ENCODE measurements at regions not wholly inside any gene's neighbourhood (a gene's known extent, or its start where the extent isn't known, plus 50 kb on each side); places are given as distances from the start of the nearest gene placed in this dataset.

GRCh38 chr4:101400096-101400495, 52.8 kb upstream of the PPP3CA start:
- H3K4me1 ChIP-seq, result no peaks in the 10 kb centered on the region
- no peaks in the 10 kb centered on the region for H3K36me3 ChIP-seq
- no peaks in the 10 kb centered on the region for H3K9me3 ChIP-seq
- H3K27me3 ChIP-seq, result no peaks in the 10 kb centered on the region
- H3K27ac ChIP-seq, result no peak overlapping the region
- no peak for ATAC-seq
- WGBS, 2 donors (ENCODE audit: low coverage in 1 of 2), result 50 to 71% methylated on average over 2 to 3 of the region's 3 CpGs
- TF ChIP-seq POLR2AphosphoS5 (IDR thresholded peaks at IDR 0.05) (no peak), EP300 (IDR thresholded peaks at IDR 0.05) (no peak), POLR2A (IDR thresholded peaks at IDR 0.05) (no peak), CTCF (IDR thresholded peaks at IDR 0.05) (no peak)
- H3K4me3 ChIP-seq, result no peak overlapping the region

GRCh38 chr4:101398807-101399206, 51.5 kb upstream of the PPP3CA start:
- H3K27ac ChIP-seq, result no peak overlapping the region
- no peaks in the 10 kb centered on the region for H3K9me3 ChIP-seq
- H3K27me3 ChIP-seq, result no peaks in the 10 kb centered on the region
- no peak for TF ChIP-seq POLR2A (IDR thresholded peaks at IDR 0.05)
- no peak for TF ChIP-seq CTCF (IDR thresholded peaks at IDR 0.05)
- no peak for TF ChIP-seq EP300 (IDR thresholded peaks at IDR 0.05)
- no peak for TF ChIP-seq POLR2AphosphoS5 (IDR thresholded peaks at IDR 0.05)
- H3K4me3 ChIP-seq, result no peak overlapping the region
- no peaks in the 10 kb centered on the region for H3K4me1 ChIP-seq
- ATAC-seq, result no peak
- 88 to 92% methylated on average over 4 of the region's 4 CpGs for WGBS, 2 donors (ENCODE audit: low coverage in 1 of 2)
- H3K36me3 ChIP-seq, result no peaks in the 10 kb centered on the region

Small RNA genes lying in the stretch of these regions (small RNA-seq; reads per million reads assigned to genes)
- 0 reads per million in 4 donors for gene RNU6-462P

All from gastroesophageal sphincter (tissue), 4 donors.